ENCODE measurements at regions not wholly inside any gene's neighbourhood (a gene's known extent, or its start where the extent isn't known, plus 50 kb on each side); places are given as distances from the start of the nearest gene placed in this dataset.
A peak's percentile ranks its signal among the peaks of the same experiment; 100 is the strongest.

DNA sequence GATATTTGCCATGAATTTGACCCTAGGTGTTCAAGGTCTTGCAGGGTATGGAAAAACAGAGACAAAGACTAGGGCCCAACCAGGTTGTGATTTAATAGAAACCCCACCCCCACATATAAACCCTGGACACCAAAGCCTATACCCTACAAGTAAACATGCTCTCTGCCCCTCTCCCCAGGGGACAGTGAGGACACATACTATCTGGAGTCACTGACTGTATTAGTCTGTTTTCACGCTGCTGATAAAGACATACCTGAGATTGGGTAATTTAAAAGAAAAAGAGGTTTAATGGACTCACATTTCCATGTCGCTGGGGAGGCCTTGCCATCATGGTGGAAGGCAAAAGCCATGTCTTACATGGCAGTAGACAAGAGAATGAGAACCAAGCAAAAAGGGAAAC lies 88.3 kb downstream of the RAP2A start (continued):
- TF ChIP-seq, protein P1, sequence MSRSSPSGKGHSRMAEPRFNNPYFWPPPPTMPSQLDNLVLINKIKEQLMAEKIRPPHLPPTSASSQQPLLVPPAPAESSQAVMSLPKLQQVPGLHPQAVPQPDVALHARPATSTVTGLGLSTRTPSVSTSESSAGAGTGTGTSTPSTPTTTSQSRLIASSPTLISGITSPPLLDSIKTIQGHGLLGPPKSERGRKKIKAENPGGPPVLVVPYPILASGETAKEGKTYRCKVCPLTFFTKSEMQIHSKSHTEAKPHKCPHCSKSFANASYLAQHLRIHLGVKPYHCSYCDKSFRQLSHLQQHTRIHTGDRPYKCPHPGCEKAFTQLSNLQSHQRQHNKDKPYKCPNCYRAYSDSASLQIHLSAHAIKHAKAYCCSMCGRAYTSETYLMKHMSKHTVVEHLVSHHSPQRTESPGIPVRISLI (CRISPR knock-in tag; IDR thresholded peaks at IDR 0.05; ENCODE audit: borderline replicate concordance), result peak; percentile 12; the same call in 1 of the 2 replicates
- TF ChIP-seq ZNF546 (CRISPR knock-in tag; conservative IDR thresholded peaks at IDR 0.05) (no peak), ZNF296 (CRISPR knock-in tag; conservative IDR thresholded peaks at IDR 0.05) (no peak), ZKSCAN8 (CRISPR knock-in tag; IDR thresholded peaks at IDR 0.05; ENCODE audit: borderline replicate concordance) (no peak; the same call in 1 of the 2 replicates), NCOR1 (IDR thresholded peaks at IDR 0.05; ENCODE audit: borderline replicate concordance, low read length) (peak; percentile 68; the same call in 1 of the 2 replicates), HOXA3 (CRISPR knock-in tag; IDR thresholded peaks at IDR 0.05) (peak; percentile 55), BRD4 (CRISPR knock-in tag; IDR thresholded peaks at IDR 0.05) (0 out of 2 replicates have a peak, but pooled peaks have one; percentile 37), FOXA1 (IDR thresholded peaks at IDR 0.05) (no peak), FOXA1 (CRISPR knock-in tag; IDR thresholded peaks at IDR 0.05) (peak; percentile 79)
- TF ChIP-seq, protein P2, sequence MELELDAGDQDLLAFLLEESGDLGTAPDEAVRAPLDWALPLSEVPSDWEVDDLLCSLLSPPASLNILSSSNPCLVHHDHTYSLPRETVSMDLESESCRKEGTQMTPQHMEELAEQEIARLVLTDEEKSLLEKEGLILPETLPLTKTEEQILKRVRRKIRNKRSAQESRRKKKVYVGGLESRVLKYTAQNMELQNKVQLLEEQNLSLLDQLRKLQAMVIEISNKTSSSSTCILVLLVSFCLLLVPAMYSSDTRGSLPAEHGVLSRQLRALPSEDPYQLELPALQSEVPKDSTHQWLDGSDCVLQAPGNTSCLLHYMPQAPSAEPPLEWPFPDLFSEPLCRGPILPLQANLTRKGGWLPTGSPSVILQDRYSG (CRISPR knock-in tag; IDR thresholded peaks at IDR 0.05), result no peak
- TF ChIP-seq, protein P3, sequence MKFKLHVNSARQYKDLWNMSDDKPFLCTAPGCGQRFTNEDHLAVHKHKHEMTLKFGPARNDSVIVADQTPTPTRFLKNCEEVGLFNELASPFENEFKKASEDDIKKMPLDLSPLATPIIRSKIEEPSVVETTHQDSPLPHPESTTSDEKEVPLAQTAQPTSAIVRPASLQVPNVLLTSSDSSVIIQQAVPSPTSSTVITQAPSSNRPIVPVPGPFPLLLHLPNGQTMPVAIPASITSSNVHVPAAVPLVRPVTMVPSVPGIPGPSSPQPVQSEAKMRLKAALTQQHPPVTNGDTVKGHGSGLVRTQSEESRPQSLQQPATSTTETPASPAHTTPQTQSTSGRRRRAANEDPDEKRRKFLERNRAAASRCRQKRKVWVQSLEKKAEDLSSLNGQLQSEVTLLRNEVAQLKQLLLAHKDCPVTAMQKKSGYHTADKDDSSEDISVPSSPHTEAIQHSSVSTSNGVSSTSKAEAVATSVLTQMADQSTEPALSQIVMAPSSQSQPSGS (CRISPR knock-in tag; IDR thresholded peaks at IDR 0.05), result no peak

- Histone ChIP-seq H3K4me2 (ENCODE audit: low read depth, low read length) (no peak overlapping the region), H3K27me3 (ENCODE audit: control insufficient read depth in 1 of 2, insufficient read depth in 2 of 2, low read length in 2 of 2) (no peaks in the 10 kb centered on the region), H3K27ac (ENCODE audit: extremely low read length, insufficient read depth, low read length) (no peak overlapping the region), H3K36me3 (replicated peaks in 1 of 2; ENCODE audit: control insufficient read depth in 1 of 2, insufficient read depth in 2 of 2, low read length in 2 of 2) (no peaks in the 10 kb centered on the region), H3K9ac (ENCODE audit: insufficient read depth, low read depth, low read length) (no peak overlapping the region), H3K9me3 (ENCODE audit: low read length) (no peaks in the 10 kb centered on the region), H2AFZ (ENCODE audit: low read length) (no peak overlapping the region), H3K4me1 (ENCODE audit: insufficient read depth, low read length) (peaks cover 24% of the 10 kb centered on the region), H4K20me1 (ENCODE audit: insufficient read depth, low read length) (no peaks in the 10 kb centered on the region), H3K79me2 (ENCODE audit: insufficient read depth, low read length) (no peaks in the 10 kb centered on the region), H3K4me3 (replicated peaks in 1 of 3; ENCODE audit: insufficient read depth in 1 of 3, low read depth in 2 of 3, low read length in 3 of 3) (no peak overlapping the region)
- FAIRE-seq (no peak), DNase-seq (ENCODE audit: low spot score) (no peak), ATAC-seq (no peak)
- in situ Hi-C loops (cut with HindIII; ENCODE audit: extremely low pct_ligation_motif_present, low pct_unique_long_range_greater_than_20kb) (no loop called here), intact Hi-C loops (cut with micrococcal nuclease; ENCODE audit: unreplicated experiment) (no loop called here)
- ChIA-PET POLR2A (no interaction called here), CTCF (ENCODE audit: low intra/inter-chr PET ratio, low total read pairs) (no interaction called here)
- no TSS peak for BruUV-seq (replicated peaks)
- 41% methylated on average over 2 of the region's 2 CpGs for WGBS (ENCODE audit: low lambda C conversion rate)
- TF ChIP-seq ZNF850 (CRISPR knock-in tag; conservative IDR thresholded peaks at IDR 0.05) (no peak), ZNF101 (CRISPR knock-in tag; IDR thresholded peaks at IDR 0.05; ENCODE audit: borderline replicate concordance, low read depth) (no peak), ZNF788 (CRISPR knock-in tag; IDR thresholded peaks at IDR 0.05; ENCODE audit: borderline replicate concordance) (no peak)
- TF ChIP-seq, protein P4, sequence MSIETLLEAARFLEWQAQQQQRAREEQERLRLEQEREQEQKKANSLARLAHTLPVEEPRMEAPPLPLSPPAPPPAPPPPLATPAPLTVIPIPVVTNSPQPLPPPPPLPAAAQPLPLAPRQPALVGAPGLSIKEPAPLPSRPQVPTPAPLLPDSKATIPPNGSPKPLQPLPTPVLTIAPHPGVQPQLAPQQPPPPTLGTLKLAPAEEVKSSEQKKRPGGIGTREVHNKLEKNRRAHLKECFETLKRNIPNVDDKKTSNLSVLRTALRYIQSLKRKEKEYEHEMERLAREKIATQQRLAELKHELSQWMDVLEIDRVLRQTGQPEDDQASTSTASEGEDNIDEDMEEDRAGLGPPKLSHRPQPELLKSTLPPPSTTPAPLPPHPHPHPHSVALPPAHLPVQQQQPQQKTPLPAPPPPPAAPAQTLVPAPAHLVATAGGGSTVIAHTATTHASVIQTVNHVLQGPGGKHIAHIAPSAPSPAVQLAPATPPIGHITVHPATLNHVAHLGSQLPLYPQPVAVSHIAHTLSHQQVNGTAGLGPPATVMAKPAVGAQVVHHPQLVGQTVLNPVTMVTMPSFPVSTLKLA (IDR thresholded peaks at IDR 0.05), result no peak
- TF ChIP-seq, protein P5, sequence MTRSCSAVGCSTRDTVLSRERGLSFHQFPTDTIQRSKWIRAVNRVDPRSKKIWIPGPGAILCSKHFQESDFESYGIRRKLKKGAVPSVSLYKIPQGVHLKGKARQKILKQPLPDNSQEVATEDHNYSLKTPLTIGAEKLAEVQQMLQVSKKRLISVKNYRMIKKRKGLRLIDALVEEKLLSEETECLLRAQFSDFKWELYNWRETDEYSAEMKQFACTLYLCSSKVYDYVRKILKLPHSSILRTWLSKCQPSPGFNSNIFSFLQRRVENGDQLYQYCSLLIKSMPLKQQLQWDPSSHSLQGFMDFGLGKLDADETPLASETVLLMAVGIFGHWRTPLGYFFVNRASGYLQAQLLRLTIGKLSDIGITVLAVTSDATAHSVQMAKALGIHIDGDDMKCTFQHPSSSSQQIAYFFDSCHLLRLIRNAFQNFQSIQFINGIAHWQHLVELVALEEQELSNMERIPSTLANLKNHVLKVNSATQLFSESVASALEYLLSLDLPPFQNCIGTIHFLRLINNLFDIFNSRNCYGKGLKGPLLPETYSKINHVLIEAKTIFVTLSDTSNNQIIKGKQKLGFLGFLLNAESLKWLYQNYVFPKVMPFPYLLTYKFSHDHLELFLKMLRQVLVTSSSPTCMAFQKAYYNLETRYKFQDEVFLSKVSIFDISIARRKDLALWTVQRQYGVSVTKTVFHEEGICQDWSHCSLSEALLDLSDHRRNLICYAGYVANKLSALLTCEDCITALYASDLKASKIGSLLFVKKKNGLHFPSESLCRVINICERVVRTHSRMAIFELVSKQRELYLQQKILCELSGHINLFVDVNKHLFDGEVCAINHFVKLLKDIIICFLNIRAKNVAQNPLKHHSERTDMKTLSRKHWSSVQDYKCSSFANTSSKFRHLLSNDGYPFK (CRISPR knock-in tag; IDR thresholded peaks at IDR 0.05; ENCODE audit: borderline replicate concordance), result no peak
Observed at GRCh38 chr13:97526556-97526955, 92.6 kb downstream of the RAP2A start.
